ENCODE measurements at regions not wholly inside any gene's neighbourhood (a gene's known extent, or its start where the extent isn't known, plus 50 kb on each side); places are given as distances from the start of the nearest gene placed in this dataset.
"Not testable (repeated sequence)": the region's sequence is repeated elsewhere in the genome, so short reads cannot be mapped to it uniquely, and the experiment has no call there.

DNA sequence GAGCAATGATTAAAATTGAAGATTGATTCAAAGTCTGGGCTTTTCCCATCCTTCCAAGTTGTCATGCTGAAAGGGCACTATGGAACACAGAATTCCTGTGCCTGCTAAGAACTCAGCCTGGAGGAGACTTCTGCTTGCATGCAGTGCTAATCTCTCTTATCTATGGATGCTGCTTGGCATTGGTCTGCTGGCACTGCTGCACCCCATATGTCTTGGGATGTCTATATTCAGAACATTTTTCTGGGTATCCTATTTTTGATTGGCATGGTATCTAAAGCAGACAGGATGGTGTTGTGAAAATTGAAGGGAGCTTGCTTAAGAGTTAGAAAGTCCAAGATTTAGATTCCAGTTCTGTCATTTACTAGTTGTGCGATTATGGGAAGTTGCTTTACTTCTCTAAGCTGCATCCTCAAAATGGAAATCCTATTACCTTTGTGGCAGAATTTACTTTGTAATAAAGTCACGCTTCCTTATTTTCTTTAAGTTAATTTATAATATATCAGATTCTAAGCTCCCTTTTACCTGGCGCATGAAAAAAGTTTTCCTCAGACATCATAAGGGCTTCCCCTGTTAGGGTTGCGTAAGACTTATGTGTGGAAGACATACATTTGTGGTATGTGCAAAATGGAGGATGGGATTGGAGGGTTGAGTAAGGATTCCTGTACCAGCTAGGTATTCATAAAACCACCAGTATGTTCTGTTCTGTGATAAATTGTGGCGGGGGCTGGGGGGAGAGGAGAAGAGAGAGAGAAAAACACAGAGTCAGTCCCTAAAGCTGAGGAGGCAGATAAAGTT lies 254.0 kb downstream of the DMAC1 start:
- DNase-seq (ENCODE audit: low read depth, low spot score): no peak

DNA sequence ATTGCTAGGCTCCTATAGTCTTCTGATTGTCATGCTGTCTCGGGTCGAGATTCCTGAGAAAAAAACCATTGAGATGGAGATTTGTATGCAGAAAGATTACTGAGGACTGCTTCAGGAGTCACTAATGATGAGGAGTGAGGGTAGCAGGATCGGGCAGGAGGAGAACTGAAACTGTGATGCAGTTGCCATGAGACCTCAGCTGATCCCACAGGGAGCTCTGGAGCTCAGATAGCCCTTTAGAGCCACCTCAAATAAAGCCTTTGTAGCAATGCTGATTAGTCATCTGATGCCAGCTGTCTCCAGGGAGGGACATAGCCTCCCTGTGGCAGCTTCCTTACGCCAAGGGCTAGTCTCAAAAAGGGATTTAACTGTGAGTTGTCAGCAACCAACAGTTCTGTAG lies 256.9 kb downstream of the DMAC1 start:
- DNase-seq (ENCODE audit: low read depth, low spot score): no peak

DNA sequence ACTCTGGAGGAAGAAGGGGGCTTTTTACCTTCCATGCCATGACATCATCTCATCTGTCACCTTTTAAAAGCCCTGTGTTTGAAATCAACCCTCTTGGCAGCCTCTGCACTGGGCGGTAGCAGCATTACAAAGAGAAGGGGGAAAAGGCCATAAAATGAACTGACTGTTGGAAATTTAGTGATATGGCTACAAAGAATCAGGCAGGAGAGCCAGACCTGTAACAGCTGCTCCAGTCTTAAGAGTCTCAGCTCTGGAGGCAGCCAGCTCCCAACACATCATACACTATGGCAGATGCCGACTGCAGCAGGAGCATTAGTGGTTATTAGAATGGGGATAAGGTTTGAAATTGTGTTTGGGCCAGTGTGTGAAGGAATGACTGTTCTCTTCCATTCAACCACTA lies 257.5 kb downstream of the DMAC1 start:
- no peak for DNase-seq (ENCODE audit: low read depth, low spot score)

DNA sequence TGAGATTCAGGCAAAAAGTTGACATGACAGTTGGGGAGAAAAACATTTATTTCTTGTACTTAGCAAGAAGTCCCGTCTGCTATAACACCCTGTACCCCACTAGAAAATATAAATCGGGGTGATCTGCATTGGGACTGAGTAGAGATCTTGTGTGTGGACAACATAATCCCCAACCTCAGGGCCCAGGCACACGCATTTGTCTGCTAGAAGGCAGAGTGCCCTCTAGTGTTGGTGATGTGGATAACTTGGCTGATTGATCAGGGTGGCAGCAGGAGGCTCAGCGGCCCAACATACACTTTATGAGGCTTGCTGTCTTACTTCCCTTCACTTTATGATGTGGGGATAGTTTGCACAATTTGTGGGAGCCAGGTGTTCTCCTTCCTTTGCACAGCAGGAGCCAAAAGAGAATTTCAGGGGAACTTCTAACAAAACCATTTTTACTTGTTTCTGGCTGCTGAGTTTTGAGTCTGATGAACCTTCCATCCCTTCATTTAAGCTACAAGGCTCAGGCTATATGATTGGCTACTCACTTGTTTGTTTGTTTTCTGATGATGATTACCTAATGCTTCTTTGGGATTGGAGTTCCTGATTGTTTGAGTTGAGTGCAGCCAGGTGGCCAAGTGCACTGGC lies 263.2 kb downstream of the DMAC1 start:
- no peak for DNase-seq (ENCODE audit: low read depth, low spot score)

DNA sequence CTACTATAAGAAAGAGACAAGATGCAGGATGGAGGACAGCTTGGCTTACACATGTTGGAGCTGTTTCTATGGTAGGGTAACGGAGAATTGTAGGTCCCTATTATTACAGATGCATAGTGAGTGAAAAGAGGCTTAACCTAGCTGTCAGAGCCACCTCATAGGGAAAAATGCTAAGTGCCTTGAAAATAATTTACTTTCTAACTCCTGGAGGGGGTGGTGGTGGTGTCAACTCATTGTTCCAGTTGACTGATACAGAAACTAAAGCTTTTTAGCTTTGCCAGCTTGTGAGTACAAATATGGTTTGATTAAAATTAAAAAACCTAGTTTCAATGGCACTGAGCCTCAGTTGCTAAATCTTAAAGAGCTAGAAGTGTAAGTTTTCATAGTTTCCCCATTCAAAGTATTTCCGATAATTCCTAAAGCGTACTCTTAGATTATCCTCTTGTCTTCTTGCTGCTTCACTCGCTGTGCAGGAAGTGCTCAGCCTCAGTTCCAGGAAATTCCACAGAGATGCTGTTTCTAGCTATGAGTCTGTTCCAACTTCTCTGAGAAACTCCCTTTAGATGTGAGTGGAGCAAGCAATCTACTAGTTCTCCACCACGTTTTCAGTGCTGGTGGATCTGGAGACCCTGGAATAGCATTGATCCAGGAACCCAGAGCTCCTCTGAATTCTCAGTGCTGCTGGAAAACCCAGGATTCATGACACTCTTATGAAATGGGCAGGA lies 265.2 kb downstream of the DMAC1 start:
- no peak for DNase-seq (ENCODE audit: low read depth, low spot score)

DNA sequence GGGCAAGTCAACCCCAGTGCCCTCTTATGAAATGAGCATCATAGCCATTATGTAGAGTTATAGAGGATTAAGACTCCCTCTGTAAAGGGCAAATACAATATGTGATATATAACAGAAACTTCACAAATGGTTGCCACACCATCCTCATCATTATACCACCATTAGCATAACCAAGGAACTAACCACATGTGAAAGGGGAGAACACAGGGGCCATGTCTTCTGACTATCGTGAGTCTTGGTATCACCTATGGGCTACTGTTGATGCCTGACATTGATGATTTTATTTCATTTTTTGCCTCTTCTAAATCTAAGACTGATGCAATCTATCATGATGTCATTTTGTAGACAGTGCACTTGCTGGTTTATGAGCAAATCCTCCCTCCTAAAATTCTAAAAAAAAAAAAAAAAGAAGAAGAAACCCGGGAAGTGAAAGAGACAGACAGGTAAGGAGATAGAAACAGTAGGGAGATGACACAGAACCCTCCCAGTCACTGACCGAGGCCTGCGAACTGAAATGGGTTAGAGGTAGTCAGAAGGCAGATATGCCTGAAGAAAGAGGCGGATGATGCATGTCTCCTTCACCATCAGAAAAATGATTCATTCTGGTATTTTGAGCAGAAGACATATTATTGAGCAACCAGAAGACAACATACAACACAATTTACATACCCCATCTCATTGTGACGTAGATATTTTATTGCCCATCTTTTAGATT lies 266.0 kb downstream of the DMAC1 start:
- DNase-seq (ENCODE audit: low read depth, low spot score): no peak

DNA sequence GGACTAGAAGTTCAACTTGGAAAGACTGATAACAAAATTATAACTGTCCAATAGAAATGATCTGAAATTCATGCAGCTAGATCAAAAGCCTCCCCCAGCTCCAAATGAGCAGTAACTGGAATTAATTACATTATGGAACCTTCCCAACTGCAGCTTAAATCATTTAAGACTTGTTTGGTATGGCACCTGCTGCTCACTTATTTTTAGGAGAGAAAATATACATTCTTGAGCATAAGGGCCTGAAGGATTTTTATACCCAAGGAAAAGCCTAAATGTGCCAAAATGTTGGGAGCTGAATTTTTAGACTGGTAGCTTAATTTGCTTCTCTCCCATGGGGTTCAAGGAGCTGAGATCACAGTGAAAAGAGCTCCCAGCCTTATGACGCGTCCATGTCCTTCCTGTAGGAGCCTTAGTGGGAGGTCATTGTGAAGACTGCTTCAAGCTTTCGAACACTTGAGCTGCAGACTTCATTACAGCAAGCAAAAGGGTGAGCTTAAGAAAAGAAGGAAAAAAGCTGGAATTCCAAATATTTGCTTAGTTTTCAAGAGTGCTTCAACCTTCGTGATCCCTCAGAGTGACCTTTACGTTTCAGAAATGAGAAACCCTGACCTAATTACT lies 276.0 kb downstream of the DMAC1 start:
- no peak for DNase-seq (ENCODE audit: low read depth, low spot score)

DNA sequence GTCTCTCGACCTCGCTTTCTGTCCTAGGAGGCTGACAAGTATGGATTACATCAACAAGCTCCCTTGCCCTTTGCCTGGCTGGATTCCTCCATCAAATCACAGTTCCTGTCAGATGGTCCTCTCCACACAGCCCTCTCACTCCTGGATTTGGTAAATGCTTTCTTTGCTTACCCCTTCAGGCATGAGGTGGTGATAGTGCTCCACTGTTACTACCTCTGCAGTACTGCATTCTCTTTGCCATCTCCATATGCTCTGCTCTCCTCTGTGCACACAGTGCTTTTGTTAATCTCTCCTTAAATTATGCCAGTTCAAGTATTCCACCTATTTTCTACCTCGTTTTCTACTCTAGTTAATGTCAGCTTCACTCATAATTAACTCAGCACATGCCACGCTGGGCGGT lies 279.2 kb downstream of the DMAC1 start:
- no peak for DNase-seq (ENCODE audit: low read depth, low spot score)

DNA sequence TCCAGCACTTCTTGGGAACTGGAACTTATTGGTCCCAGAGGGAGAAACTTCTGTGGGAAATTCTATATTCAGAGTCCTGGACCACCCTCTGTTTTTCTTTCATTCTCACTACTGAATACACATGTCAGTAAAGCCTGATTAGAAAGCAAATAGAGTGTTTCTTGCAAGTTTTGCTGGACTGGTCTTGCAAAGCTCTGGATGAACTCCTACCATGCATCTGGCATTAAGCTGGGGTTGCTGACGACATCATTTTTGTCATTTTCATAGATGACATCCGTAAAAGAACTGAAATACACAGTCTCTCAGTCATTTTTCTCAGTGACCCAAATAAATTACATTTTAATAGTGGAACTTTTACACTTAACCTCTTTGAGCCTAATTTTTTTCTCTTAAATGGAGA lies 283.2 kb downstream of the DMAC1 start:
- no peak for DNase-seq (ENCODE audit: low read depth, low spot score)

DNA sequence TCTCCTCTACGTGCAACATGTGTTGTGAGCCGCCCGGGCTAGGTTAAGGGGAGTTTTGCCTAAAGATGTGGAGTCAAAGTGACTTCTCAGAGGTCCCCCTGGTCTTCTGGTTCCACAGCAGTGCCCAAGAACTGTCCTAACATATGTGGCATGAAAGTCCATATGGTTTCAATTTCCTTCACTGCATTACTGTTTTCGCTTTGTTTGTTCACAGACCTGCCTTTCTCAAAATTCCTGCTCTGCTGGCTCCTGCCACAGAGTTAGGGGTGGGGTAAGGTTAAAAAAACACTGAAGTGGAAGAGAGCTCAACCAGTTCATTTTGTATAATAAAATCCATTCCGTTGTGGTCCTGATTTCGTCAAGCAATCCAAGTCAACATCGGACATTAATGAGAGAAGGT lies 289.4 kb downstream of the DMAC1 start:
- no peak for DNase-seq (ENCODE audit: low read depth, low spot score)

DNA sequence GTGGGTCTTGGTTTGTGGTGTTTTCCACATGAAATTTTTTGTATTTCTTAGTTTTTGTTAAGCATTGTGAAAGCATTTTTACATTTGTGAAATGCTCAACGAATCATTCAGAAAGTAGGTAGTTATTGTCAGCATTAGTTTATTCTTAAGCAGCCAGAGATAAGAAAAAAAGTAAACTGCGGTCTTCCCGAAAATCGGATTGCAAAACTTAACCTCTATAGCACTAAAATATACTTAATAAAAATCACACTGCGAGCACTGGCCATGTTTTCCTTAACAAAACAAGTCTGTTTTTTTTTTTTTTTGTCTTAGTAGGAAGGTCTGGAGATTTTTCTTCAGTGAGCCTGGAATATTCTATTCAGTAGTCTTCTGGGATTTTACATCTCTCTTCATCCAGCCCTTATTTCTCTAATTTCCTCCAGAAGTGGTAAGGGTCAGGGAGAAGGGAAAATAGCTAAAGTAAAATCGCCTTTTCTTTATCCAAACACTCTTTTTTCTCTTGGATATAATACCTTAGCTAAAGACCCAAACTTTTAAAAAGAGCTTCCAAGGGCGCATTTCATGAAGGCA lies 289.9 kb downstream of the DMAC1 start:
- no peak for DNase-seq (ENCODE audit: low read depth, low spot score)

DNA sequence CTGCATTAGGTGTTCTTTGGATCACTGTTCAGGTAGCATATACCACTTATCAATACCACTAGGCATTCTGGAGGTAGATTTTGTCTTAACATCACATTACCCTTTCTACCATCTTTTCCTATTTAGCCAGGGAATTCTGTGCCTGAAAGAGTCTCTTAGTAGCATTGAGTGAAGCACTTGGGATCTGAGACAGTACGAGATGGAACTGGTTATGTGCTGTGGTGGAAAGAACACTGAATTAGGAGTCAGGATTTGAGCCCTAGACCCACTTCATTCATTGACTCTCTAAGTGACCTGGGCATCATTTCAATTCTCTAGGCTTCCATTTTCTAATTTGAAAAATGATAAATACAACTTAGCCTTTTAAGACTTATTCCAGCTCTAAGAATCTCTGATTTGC lies 291.1 kb downstream of the DMAC1 start:
- no peak for DNase-seq (ENCODE audit: low read depth, low spot score)

DNA sequence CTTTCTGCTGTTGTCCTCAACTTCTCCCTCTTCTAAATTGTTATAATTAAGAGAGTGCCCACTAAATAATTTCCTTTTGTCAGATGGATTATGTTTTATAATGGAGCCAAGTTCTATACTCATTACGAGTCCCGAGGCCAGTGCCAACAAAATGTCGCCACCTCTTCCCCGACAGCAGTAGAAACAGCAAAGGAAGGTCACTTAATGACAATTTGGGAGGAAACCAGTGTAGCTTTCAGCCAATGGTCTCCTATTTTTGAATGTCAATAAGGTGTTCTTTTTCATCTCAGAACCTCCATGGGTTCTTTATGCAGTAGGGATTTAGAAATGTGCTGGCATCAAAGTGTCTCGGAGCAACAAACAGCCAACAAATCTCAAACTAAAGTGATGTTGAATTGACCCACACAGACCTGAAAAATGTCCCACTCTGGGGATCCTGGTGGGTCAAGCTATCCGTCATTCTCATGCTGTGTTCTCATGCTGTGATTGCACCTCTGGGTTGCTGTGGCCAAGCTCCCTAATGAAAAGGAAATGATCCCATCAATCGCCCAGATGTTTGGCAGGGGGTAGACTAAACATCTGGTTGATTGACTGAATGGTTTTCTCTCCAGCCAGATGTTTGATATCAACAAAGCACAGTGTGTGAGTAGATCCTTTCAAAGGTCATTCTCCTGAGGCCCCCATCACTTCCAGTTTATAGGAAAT lies 291.9 kb downstream of the DMAC1 start:
- no peak for DNase-seq (ENCODE audit: low read depth, low spot score)

DNA sequence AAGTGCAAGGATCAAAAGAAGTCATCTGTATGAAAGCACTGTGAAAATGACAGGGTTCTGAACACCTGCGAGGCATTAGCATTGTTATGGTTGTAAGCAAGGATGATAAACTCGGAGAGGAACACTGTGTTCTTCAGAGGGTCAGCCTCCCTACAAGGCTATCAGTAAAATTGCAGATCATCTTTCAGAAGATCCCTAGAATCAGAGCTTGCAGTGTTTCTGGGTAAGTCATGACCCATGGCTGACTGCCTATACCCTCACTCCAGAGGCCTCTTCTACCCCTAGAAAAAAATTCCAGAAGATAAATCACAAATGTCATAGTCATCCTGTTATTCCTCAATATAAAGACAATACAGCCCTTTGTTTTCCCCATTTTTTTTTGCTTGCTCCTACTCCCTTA lies 292.6 kb downstream of the DMAC1 start:
- DNase-seq (ENCODE audit: low read depth, low spot score): no peak

DNA sequence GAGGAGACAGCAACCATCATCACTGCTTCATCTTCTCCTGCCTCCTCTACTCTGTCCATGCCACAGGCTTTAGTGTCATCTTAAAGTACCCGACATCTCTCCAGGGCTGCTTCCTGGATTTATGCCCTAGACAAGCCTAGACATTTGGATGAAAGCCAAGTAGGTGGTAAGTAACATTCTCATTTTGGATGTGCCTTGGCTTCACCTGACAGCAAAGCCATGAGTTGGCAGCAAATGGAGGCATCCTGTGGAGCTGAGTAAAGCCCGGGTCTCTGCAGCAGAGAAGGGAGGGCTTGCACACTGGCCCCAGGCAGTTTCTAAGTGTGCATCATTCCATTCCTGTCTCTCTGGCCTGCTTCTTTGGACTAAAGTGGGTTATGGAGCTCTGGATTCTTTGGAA lies 299.1 kb downstream of the DMAC1 start:
- DNase-seq (ENCODE audit: low read depth, low spot score): no peak

DNA sequence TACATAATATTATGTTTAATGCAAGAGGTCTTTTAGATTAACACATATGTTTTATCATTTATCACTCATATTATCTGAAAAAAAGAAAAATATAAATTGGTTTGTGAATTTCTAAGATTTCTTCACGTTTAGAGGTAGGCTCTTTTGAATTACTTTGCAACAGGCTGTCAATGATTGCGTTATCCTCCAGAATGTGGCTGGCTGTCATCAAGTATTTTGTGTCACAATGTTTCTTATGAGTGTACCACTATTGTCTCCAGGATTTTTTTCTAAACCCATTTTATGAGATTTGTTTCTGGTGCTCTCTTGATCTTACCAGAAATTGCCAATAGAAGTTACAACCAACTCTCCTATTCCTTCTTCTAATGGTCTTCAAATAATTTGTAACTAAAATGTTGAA lies 307.9 kb downstream of the DMAC1 start:
- DNase-seq (ENCODE audit: low read depth, low spot score): no peak

DNA sequence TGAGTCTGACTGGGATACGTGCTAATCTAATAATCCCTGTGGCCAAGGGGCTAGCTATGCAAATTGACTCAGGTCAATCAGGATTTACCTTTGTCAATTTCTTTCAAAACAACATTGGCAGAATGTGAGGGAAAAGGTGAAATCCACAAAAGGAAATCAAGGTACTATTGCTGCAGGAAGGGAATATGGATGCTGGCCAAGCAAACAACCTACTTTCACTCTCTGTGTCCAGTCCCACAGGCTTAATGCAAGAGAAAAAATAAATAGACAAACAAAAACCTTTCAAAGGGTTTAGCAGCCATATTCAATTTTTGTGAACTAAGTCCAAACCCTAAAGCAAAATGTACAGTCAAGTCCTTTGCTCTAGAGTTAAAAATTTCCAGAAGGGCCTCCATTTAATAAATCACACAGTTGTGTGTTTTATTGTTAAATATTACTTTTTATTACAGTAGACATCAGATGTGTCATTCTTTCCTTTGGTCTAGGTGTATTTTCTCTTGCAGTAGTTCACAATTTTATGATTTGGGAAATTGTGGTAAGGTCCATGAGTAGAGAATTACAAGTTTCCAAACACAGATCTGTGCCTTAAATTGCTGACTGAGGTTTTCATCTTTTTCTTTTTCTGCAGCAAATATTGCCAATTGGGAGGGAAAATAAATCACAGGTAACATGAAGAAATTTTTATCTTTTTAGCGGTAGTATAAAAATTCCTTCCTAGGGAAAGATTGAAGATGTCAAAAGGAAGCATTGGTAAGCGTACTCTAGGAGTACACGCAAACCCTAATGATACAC lies 309.1 kb downstream of the DMAC1 start:
- no peak for DNase-seq (ENCODE audit: low read depth, low spot score)

DNA sequence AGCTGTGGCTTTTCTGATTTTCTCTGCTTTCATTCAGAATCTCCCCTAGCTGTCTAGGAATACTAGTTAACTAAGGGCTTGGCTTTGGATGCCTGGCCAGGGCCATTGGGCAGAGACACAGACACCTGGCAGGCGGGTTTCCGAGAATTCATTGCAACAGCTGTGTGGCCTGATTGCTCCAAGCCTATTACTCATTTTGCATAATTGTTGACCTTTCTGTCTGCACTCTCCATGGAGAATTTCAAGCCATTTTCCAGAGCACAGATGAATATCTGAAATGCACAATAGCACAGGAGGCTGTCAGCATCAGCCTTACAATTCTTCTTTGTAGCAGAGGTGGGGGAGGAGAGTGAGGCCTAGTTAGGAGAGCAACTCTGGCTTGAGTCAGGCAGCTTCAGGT lies 310.5 kb downstream of the DMAC1 start:
- DNase-seq (ENCODE audit: low read depth, low spot score): no peak

DNA sequence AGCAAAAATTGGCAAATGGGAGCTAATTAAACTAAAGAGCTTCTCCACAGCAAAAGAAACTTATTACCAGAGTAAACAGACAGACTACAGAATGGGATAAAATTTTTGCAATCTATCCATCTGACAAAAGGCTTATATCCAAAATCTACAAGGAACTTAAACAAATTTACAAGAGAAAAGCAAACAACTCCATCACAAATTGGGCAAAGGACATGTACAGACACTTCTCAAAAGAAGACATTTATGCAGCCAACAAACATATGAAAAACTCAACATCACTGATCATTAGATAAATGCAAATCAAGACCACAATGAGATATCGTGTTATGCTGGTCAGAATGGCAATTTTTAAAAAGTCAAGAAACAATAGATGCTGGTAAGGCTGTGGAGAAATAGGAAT lies 315.6 kb downstream of the DMAC1 start:
- not testable (repeated sequence) for DNase-seq (ENCODE audit: low read depth, low spot score)

DNA sequence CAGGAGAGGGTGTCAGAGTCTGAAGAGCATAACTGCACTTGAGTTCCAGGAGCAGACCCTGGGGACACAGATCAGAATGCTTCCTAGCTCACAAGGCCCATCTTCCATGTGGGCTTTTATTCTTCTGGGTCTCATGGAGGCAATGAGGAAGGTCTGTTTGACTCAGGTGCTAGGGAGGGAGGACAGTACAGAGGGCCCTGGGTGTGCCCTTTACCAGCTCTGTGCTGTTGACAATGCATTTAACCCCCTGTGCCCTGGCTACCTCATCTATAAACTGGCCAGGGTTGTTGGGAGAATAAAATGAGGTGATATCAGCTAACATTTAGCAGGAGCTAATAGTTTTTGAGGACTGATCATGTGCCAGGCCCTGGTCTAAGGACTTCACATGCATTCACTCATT lies 318.0 kb downstream of the DMAC1 start:
- no peak for DNase-seq (ENCODE audit: low read depth, low spot score)

Data from activated CD4-positive, CD25-positive, alpha-beta regulatory T cell treated with anti-CD3 and anti-CD28 coated beads, Interleukin-2, amount 50 U/mL, for 16 hours (primary cell).